ENCODE measurements at regions not wholly inside any gene's neighbourhood (a gene's known extent, or its start where the extent isn't known, plus 50 kb on each side); places are given as distances from the start of the nearest gene placed in this dataset.
"Not testable (repeated sequence)": the region's sequence is repeated elsewhere in the genome, so short reads cannot be mapped to it uniquely, and the experiment has no call there.

- H3K4me3 ChIP-seq (replicated peaks; ENCODE audit: low read depth, low read length): no peak overlapping the region
- DNase-seq (ENCODE audit: extremely low read depth, low read depth): no peak
- TF ChIP-seq CTCF (IDR thresholded peaks at IDR 0.05; ENCODE audit: low read depth, low read length, missing control alignments): no peak
Measured at GRCh38 chr6:98047871-98048270, 764.9 kb upstream of the MMS22L start.

DNA sequence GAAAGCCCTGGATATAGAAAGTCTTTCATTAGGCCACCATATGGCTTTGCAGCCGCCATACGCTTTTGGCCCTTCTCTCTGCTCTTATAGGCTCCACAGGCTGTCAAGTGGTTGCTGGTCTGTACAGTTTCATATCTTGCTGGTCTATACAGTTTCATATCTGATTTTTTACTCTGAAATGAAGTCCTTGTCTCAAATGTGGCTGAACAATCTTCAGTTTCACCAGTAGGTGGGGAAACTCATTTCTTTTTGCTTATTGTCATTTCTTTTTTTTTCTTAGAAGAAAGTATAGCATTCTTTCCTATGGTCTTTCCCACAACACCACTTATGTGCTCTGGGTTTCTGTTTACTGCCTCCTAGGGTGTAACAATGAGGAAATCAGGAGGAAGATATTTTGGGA is 771.4 kb upstream of the MMS22L start:
- no peak for DNase-seq (ENCODE audit: extremely low read depth, low read depth)
- H3K4me3 ChIP-seq (replicated peaks; ENCODE audit: low read depth, low read length): no peak overlapping the region
- no peak for TF ChIP-seq CTCF (IDR thresholded peaks at IDR 0.05; ENCODE audit: low read depth, low read length, missing control alignments)

GRCh38 chr6:98056955-98057354 is 773.9 kb upstream of the MMS22L start:
- H3K4me3 ChIP-seq (replicated peaks; ENCODE audit: low read depth, low read length): no peak overlapping the region
- no peak for TF ChIP-seq CTCF (IDR thresholded peaks at IDR 0.05; ENCODE audit: low read depth, low read length, missing control alignments)
- no peak for DNase-seq (ENCODE audit: extremely low read depth, low read depth)

- DNase-seq (ENCODE audit: extremely low read depth, low read depth): no peak
- H3K4me3 ChIP-seq (replicated peaks; ENCODE audit: low read depth, low read length): no peak overlapping the region
- no peak for TF ChIP-seq CTCF (IDR thresholded peaks at IDR 0.05; ENCODE audit: low read depth, low read length, missing control alignments)
Measured at GRCh38 chr6:98067375-98067774, 767.0 kb upstream of the POU3F2 start.

- DNase-seq (ENCODE audit: extremely low read depth, low read depth); H3K4me3 ChIP-seq (replicated peaks; ENCODE audit: low read depth, low read length): not testable (repeated sequence)
Measured at GRCh38 chr6:98088537-98088936, 745.8 kb upstream of the POU3F2 start.

DNA sequence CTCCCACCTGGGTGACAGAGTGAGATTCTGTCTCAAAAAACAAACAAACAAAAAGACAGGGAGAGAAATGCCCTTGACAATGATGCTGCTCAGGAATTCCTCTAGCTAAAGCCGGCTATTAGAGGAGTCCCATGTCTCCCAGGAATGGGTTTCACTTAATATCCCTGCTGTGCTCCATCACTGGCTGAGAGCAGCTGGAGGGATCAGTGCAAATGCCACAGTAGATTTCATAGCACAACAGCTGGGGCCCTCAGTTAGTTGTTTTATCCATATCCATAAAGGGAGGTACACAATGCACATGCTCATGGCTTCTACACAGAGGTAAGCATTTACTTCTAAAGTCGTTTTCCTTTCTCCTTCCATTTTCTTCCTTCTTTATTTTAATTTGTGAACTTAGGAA is 742.0 kb upstream of the POU3F2 start:
- no peak for DNase-seq (ENCODE audit: extremely low read depth, low read depth)
- no peak for TF ChIP-seq CTCF (IDR thresholded peaks at IDR 0.05; ENCODE audit: low read depth, low read length, missing control alignments)
- H3K4me3 ChIP-seq (replicated peaks; ENCODE audit: low read depth, low read length): no peak overlapping the region

DNA sequence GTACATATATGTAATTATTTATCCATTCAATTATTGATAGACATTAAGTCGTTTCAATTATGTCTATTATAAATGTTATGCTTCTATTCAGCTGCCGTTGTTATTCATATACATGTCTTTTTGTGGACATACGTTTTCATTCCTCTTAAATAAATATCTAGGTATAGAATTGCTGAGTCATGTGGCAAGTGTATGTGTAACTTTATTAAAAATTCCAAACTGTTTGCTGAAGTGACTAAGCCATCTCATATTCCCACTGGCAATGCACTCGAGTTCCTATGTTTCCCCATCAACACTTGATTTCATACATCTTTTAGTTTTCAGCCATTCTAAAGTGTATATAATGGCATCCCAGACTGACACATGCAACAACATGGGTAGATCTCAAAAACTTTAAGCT is 739.7 kb upstream of the POU3F2 start:
- TF ChIP-seq CTCF (IDR thresholded peaks at IDR 0.05; ENCODE audit: low read depth, low read length, missing control alignments): no peak
- no peak for DNase-seq (ENCODE audit: extremely low read depth, low read depth)
- H3K4me3 ChIP-seq (replicated peaks; ENCODE audit: low read depth, low read length): no peak overlapping the region
